ENCODE measurements at regions not wholly inside any gene's neighbourhood (a gene's known extent, or its start where the extent isn't known, plus 50 kb on each side); places are given as distances from the start of the nearest gene placed in this dataset.

- no peak for DNase-seq
Observed at GRCh38 chr4:10173037-10173753, 56.6 kb upstream of the WDR1 start.

- no peak for DNase-seq
Observed at GRCh38 chr4:10172278-10172921, 55.8 kb upstream of the WDR1 start.

- no peak for DNase-seq
Observed at GRCh38 chr4:10171055-10171454, 54.5 kb upstream of the WDR1 start.

- no peak for DNase-seq
Observed at GRCh38 chr4:10169839-10170387, 53.3 kb upstream of the WDR1 start.

- no peak for DNase-seq
Observed at GRCh38 chr4:10168151-10168550, 51.6 kb upstream of the WDR1 start.

- DNase-seq: no peak
Observed at GRCh38 chr4:10167201-10167600, 50.6 kb upstream of the WDR1 start.
